IPS-15b (cell line): ENCODE measurements at regions not wholly inside any gene's neighbourhood (a gene's known extent, or its start where the extent isn't known, plus 50 kb on each side); places are given as distances from the start of the nearest gene placed in this dataset.

Experiments
- H3K27me3 ChIP-seq: one replicate; pipeline ENCODE4 v1.6.1; 2013; ENCODE audit warnings: low read length; ENCODE audit not compliant: control insufficient read depth, insufficient read depth
- H3K36me3 ChIP-seq: one replicate; pipeline ENCODE4 v1.6.1; 2013; ENCODE audit warnings: low read length; ENCODE audit not compliant: control insufficient read depth, insufficient read depth
- H3K4me1 ChIP-seq: one replicate; pipeline ENCODE4 v1.6.1; 2013; ENCODE audit warnings: mild to moderate bottlenecking, low read length; ENCODE audit not compliant: control insufficient read depth, insufficient read depth
- H3K4me3 ChIP-seq: one replicate; pipeline ENCODE4 v1.5.1; 2013; ENCODE audit warnings: low read depth, low read length
- H3K9ac ChIP-seq: one replicate; pipeline ENCODE4 v1.6.1; 2013; ENCODE audit warnings: low read depth, mild to moderate bottlenecking, low read length
- H3K9me3 ChIP-seq: one replicate; pipeline ENCODE4 v1.6.1; 2013; ENCODE audit warnings: mild to moderate bottlenecking, low read length; ENCODE audit not compliant: control insufficient read depth, insufficient read depth

GRCh38 chr4:81984746-81985145 lies 389.0 kb downstream of the HNRNPD start:
- no peak overlapping the region for H3K9ac ChIP-seq
- no peaks in the 10 kb centered on the region for H3K36me3 ChIP-seq
- H3K4me3 ChIP-seq = no peak overlapping the region
- no peaks in the 10 kb centered on the region for H3K27me3 ChIP-seq
- H3K4me1 ChIP-seq = peaks cover 2% of the 10 kb centered on the region
- H3K9me3 ChIP-seq = no peaks in the 10 kb centered on the region

GRCh38 chr4:81982846-81983540 lies 390.8 kb downstream of the HNRNPD start:
- H3K9ac ChIP-seq = no peak overlapping the region
- H3K4me1 ChIP-seq = no peaks in the 10 kb centered on the region
- H3K9me3 ChIP-seq = no peaks in the 10 kb centered on the region
- H3K27me3 ChIP-seq = no peaks in the 10 kb centered on the region
- H3K36me3 ChIP-seq = no peaks in the 10 kb centered on the region
- no peak overlapping the region for H3K4me3 ChIP-seq

- Histone ChIP-seq H3K9ac (no peak overlapping the region), H3K9me3 (no peaks in the 10 kb centered on the region), H3K4me1 (no peaks in the 10 kb centered on the region)
These were observed 392.6 kb downstream of the HNRNPD start for GRCh38 chr4:81981218-81981617.

GRCh38 chr4:81974523-81974922 lies 399.3 kb downstream of the HNRNPD start:
- H3K9ac ChIP-seq = no peak overlapping the region
- H3K27me3 ChIP-seq = no peaks in the 10 kb centered on the region
- no peaks in the 10 kb centered on the region for H3K36me3 ChIP-seq
- peaks cover 2% of the 10 kb centered on the region for H3K4me1 ChIP-seq
- no peak overlapping the region for H3K4me3 ChIP-seq
- H3K9me3 ChIP-seq = no peaks in the 10 kb centered on the region

More at GRCh38 chr4:81981218-81981617, 392.6 kb downstream of the HNRNPD start:
- no peak overlapping the region for H3K4me3 ChIP-seq
- H3K36me3 ChIP-seq = no peaks in the 10 kb centered on the region
- H3K27me3 ChIP-seq = no peaks in the 10 kb centered on the region

GRCh38 chr4:81971637-81972381 lies 402.0 kb downstream of the HNRNPD start:
- Histone ChIP-seq H3K9me3 (no peaks in the 10 kb centered on the region), H3K9ac (no peak overlapping the region), H3K4me3 (no peak overlapping the region), H3K36me3 (no peaks in the 10 kb centered on the region), H3K4me1 (peaks cover 2% of the 10 kb centered on the region), H3K27me3 (no peaks in the 10 kb centered on the region)

GRCh38 chr4:81971061-81971460 lies 402.7 kb downstream of the HNRNPD start:
- H3K4me1 ChIP-seq = peaks cover 2% of the 10 kb centered on the region
- no peaks in the 10 kb centered on the region for H3K9me3 ChIP-seq
- no peak overlapping the region for H3K4me3 ChIP-seq

GRCh38 chr4:81970454-81970853 lies 403.3 kb downstream of the HNRNPD start:
- Histone ChIP-seq H3K27me3 (no peaks in the 10 kb centered on the region), H3K4me1 (peaks cover 3% of the 10 kb centered on the region), H3K9ac (no peak overlapping the region), H3K9me3 (no peaks in the 10 kb centered on the region), H3K4me3 (no peak overlapping the region), H3K36me3 (no peaks in the 10 kb centered on the region)

More at GRCh38 chr4:81971061-81971460, 402.7 kb downstream of the HNRNPD start:
- Histone ChIP-seq H3K36me3 (no peaks in the 10 kb centered on the region), H3K9ac (no peak overlapping the region), H3K27me3 (no peaks in the 10 kb centered on the region)

- Histone ChIP-seq H3K36me3 (no peaks in the 10 kb centered on the region), H3K4me1 (peaks cover 8% of the 10 kb centered on the region), H3K9me3 (no peaks in the 10 kb centered on the region), H3K27me3 (no peaks in the 10 kb centered on the region), H3K4me3 (no peak overlapping the region), H3K9ac (no peak overlapping the region)
These were observed 407.1 kb downstream of the HNRNPD start for GRCh38 chr4:81966676-81967075.

GRCh38 chr4:81965911-81966310 lies 407.9 kb downstream of the HNRNPD start:
- Histone ChIP-seq H3K9me3 (no peaks in the 10 kb centered on the region), H3K36me3 (no peaks in the 10 kb centered on the region), H3K4me3 (no peak overlapping the region), H3K27me3 (no peaks in the 10 kb centered on the region), H3K9ac (no peak overlapping the region), H3K4me1 (peaks cover 8% of the 10 kb centered on the region)

GRCh38 chr4:81965454-81965853 lies 408.3 kb downstream of the HNRNPD start:
- Histone ChIP-seq H3K4me1 (peaks cover 8% of the 10 kb centered on the region), H3K9ac (no peak overlapping the region), H3K36me3 (no peaks in the 10 kb centered on the region), H3K9me3 (no peaks in the 10 kb centered on the region), H3K4me3 (no peak overlapping the region), H3K27me3 (no peaks in the 10 kb centered on the region)

GRCh38 chr4:81963763-81964020 lies 410.1 kb downstream of the HNRNPD start:
- Histone ChIP-seq H3K9ac (no peak overlapping the region), H3K9me3 (no peaks in the 10 kb centered on the region), H3K4me3 (no peak overlapping the region), H3K27me3 (no peaks in the 10 kb centered on the region), H3K36me3 (no peaks in the 10 kb centered on the region), H3K4me1 (peaks cover 8% of the 10 kb centered on the region)

- Histone ChIP-seq H3K27me3 (no peaks in the 10 kb centered on the region), H3K9ac (no peak overlapping the region), H3K36me3 (no peaks in the 10 kb centered on the region), H3K9me3 (no peaks in the 10 kb centered on the region), H3K4me3 (no peak overlapping the region), H3K4me1 (peaks cover 8% of the 10 kb centered on the region)
These were observed 410.6 kb downstream of the HNRNPD start for GRCh38 chr4:81963015-81963762.
